ENCODE measurements at regions not wholly inside any gene's neighbourhood (a gene's known extent, or its start where the extent isn't known, plus 50 kb on each side); places are given as distances from the start of the nearest gene placed in this dataset.

DNA sequence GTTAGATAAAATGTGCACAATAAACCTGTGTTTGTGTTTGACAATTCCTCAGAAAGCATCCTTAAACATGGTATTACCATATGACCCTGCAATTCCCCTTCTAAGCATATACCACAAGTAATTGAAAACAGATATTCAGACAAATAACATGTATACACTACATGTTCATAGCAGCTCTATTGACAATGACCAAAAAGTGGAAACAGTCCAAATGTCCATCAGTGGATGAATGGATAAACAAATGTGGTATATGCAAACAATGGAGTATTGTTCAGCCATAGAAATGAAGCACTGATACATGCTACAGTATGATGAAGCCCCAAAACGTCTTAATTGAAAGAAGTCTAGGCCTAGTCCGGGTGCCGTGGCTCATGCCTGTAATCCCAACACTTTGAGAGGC lies 280.1 kb downstream of the OTUD1 start:
- Histone ChIP-seq H2BK20ac (ENCODE audit: low read length) (no peak overlapping the region), H2AFZ (ENCODE audit: low read length) (no peak overlapping the region), H4K8ac (ENCODE audit: extremely low read depth, insufficient read depth, low read length) (no peak overlapping the region), H3K18ac (ENCODE audit: extremely low read depth, low read length) (no peak overlapping the region), H3K9me3 (ENCODE audit: insufficient read depth in 2 of 2, low read depth in 1 of 2, low read length in 1 of 2) (no peaks in the 10 kb centered on the region), H2BK120ac (replicated peaks; ENCODE audit: low read depth, low read length) (no peak overlapping the region), H3K56ac (replicated peaks; ENCODE audit: insufficient read length, low read depth, low read length) (no peak overlapping the region), H3K27ac (ENCODE audit: low read depth, low read length) (no peak overlapping the region), H2BK5ac (ENCODE audit: low read depth, low read length) (no peak overlapping the region), H3K79me1 (ENCODE audit: low read depth, low read length) (no peaks in the 10 kb centered on the region), H3K9ac (replicated peaks in 1 of 4; ENCODE audit: extremely low read depth in 1 of 4, low read depth in 3 of 4, low read length in 3 of 4) (no peak overlapping the region), H4K5ac (ENCODE audit: insufficient read length, low read depth, low read length) (no peak overlapping the region), H3K36me3 (ENCODE audit: control insufficient read depth in 2 of 4, insufficient read depth in 4 of 4, low read length in 3 of 4) (no peaks in the 10 kb centered on the region), H2BK12ac (ENCODE audit: low read depth, low read length) (no peak overlapping the region), H3K4me3 (ENCODE audit: extremely low read depth in 1 of 4, insufficient read depth in 2 of 4, low read depth in 3 of 4, low read length in 4 of 4) (no peak overlapping the region), H3K27me3 (replicated peaks in 1 of 4; ENCODE audit: control insufficient read depth in 3 of 4, extremely low read depth in 1 of 4, insufficient read depth in 3 of 4, low read length in 3 of 4) (no peaks in the 10 kb centered on the region), H2AK5ac (ENCODE audit: low read depth, low read length) (no peak overlapping the region), H3K4me2 (ENCODE audit: insufficient read depth in 1 of 2, low read depth in 2 of 2, low read length in 2 of 2) (no peak overlapping the region), H3K23me2 (ENCODE audit: low read depth, low read length) (no peaks in the 10 kb centered on the region), H3K14ac (ENCODE audit: insufficient read length) (no peak overlapping the region), H4K20me1 (replicated peaks in 1 of 2; ENCODE audit: control insufficient read depth in 1 of 2, insufficient read depth in 2 of 2, low read length in 2 of 2) (no peaks in the 10 kb centered on the region), H3K4me1 (replicated peaks in 1 of 4; ENCODE audit: control insufficient read depth in 3 of 4, insufficient read depth in 4 of 4, low read length in 3 of 4) (no peaks in the 10 kb centered on the region), H3K23ac (ENCODE audit: insufficient read length) (no peak overlapping the region), H3K79me2 (ENCODE audit: control insufficient read depth in 1 of 2, insufficient read depth in 2 of 2, low read length in 2 of 2) (no peaks in the 10 kb centered on the region), H3K4ac (replicated peaks; ENCODE audit: insufficient read length, low read depth, low read length) (no peak overlapping the region), H4K91ac (replicated peaks; ENCODE audit: insufficient read length, low read length) (no peak overlapping the region), H2BK15ac (ENCODE audit: low read length) (no peak overlapping the region)
- 91% methylated on average over 3 of the region's 3 CpGs; no CpG with 5 or more reads in 1 of the 2 experiments for WGBS, 2 experiments (ENCODE audit: extremely low coverage in 1 of 2, insufficient coverage in 1 of 2, insufficient read length in 1 of 2, insufficient replicate concordance in 2 of 2, low coverage in 1 of 2, low lambda C conversion rate in 2 of 2, missing lambda C conversion rate in 1 of 2)
- TF ChIP-seq EZH2 (IDR thresholded peaks at IDR 0.05; ENCODE audit: low read depth, low read length, severe bottlenecking) (no peak), RXRA (IDR thresholded peaks at IDR 0.05; ENCODE audit: insufficient read depth, low read depth, low read length) (no peak), CTBP2 (IDR thresholded peaks at IDR 0.05; ENCODE audit: borderline replicate concordance, insufficient read depth, insufficient read length, low read length) (no peak), RFX5 (IDR thresholded peaks at IDR 0.05; ENCODE audit: borderline replicate concordance, low read depth, low read length) (no peak), SAP30 (IDR thresholded peaks at IDR 0.05; ENCODE audit: insufficient read depth, insufficient replicate concordance, low read length) (no peak), MAFK (IDR thresholded peaks at IDR 0.05; ENCODE audit: low read depth, low read length) (no peak)
- TF ChIP-seq, protein P1, sequence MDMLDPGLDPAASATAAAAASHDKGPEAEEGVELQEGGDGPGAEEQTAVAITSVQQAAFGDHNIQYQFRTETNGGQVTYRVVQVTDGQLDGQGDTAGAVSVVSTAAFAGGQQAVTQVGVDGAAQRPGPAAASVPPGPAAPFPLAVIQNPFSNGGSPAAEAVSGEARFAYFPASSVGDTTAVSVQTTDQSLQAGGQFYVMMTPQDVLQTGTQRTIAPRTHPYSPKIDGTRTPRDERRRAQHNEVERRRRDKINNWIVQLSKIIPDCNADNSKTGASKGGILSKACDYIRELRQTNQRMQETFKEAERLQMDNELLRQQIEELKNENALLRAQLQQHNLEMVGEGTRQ (IDR thresholded peaks at IDR 0.05; ENCODE audit: low read length): no peak
- CTCF ChIA-PET (ENCODE audit: partially characterized antibody): interaction anchor here (1.5 kb wide), 1 partner anchor 424 kb away, joined by 3 read pairs; no protein-coding TSS in a partner anchor
- POLR2A ChIA-PET (ENCODE audit: partially characterized antibody): no interaction called here
- no peak for DNase-seq (ENCODE audit: low read depth in 1 of 2, low spot score in 2 of 2)
- FAIRE-seq: no peak
